NT2/D1 (cell line): ENCODE measurements at regions not wholly inside any gene's neighbourhood (a gene's known extent, or its start where the extent isn't known, plus 50 kb on each side); places are given as distances from the start of the nearest gene placed in this dataset.

ENCODE experiments used
- SUZ12 ChIP-seq: IDR thresholded peaks from 2 replicates; pipeline ENCODE4 v1.6.1; 2011; ENCODE audit not compliant: insufficient read length, insufficient read depth; ENCODE audit errors: extremely low read depth
- ZNF274 ChIP-seq: IDR thresholded peaks from 2 replicates; pipeline ENCODE4 v1.6.1; 2011; ENCODE audit warnings: mild to moderate bottlenecking, low read depth, low read length

DNA sequence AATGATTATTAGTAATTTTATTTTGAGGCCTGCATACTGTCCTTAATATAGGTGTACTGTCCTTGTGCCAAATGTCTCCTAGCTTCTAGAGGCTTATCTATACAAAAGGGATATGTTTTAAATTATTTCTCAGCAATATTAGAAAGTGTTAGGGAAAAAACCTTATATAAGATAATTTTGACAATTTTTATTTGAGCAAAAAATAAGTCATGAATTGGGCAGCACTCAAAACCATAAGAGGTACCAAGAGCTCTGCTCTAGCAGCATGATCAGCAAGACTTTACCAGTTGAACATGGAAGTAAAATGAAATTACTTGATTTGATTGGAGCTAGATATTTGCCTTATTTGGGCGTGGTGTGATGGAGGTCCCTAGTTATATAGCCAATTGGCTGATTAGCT lies 157.1 kb downstream of the PTBP2 start:
- TF ChIP-seq ZNF274, result no peak
- TF ChIP-seq SUZ12, result no peak
